ENCODE measurements at regions not wholly inside any gene's neighbourhood (a gene's known extent, or its start where the extent isn't known, plus 50 kb on each side); places are given as distances from the start of the nearest gene placed in this dataset.
"Not testable (repeated sequence)": the region's sequence is repeated elsewhere in the genome, so short reads cannot be mapped to it uniquely, and the experiment has no call there.

GRCh38 chr5:25458628-25459027 is 813.9 kb upstream of the CDH10 start:
- no peaks in the 10 kb centered on the region for H3K36me3 Mint-ChIP-seq (ENCODE audit: low read depth)
- H3K27me3 Mint-ChIP-seq (ENCODE audit: insufficient read depth) = no peaks in the 10 kb centered on the region; the same call in 1 of the 2 replicates
- TF ChIP-seq CTCF (IDR thresholded peaks at IDR 0.05) = no peak
- DNase-seq = no peak
- H3K4me3 Mint-ChIP-seq = no peak overlapping the region
- no peak overlapping the region for H3K27ac Mint-ChIP-seq
- no peaks in the 10 kb centered on the region for H3K4me1 Mint-ChIP-seq (ENCODE audit: low read depth)
- H3K9me3 Mint-ChIP-seq = peaks cover 28% of the 10 kb centered on the region

- peaks cover 2% of the 10 kb centered on the region for H3K27me3 Mint-ChIP-seq (ENCODE audit: insufficient read depth)
- H3K27ac Mint-ChIP-seq = no peak overlapping the region
- no peaks in the 10 kb centered on the region for H3K4me1 Mint-ChIP-seq (ENCODE audit: low read depth)
- DNase-seq = no peak
- H3K4me3 Mint-ChIP-seq = no peak overlapping the region
- peaks cover 39% of the 10 kb centered on the region for H3K9me3 Mint-ChIP-seq
- TF ChIP-seq CTCF (IDR thresholded peaks at IDR 0.05) = no peak
- H3K36me3 Mint-ChIP-seq (ENCODE audit: low read depth) = no peaks in the 10 kb centered on the region
Measured at GRCh38 chr5:25453500-25453899, 808.7 kb upstream of the CDH10 start.

GRCh38 chr5:25451294-25451693 is 806.5 kb upstream of the CDH10 start:
- no peak for TF ChIP-seq CTCF (IDR thresholded peaks at IDR 0.05)
- Mint-ChIP-seq H3K4me1 (ENCODE audit: low read depth) (no peaks in the 10 kb centered on the region), H3K36me3 (ENCODE audit: low read depth) (no peaks in the 10 kb centered on the region), H3K27ac (no peak overlapping the region), H3K4me3 (no peak overlapping the region), H3K27me3 (ENCODE audit: insufficient read depth) (peaks cover 2% of the 10 kb centered on the region), H3K9me3 (peaks cover 43% of the 10 kb centered on the region)
- DNase-seq = no peak

GRCh38 chr5:25448646-25449045 is 803.9 kb upstream of the CDH10 start:
- H3K27me3 Mint-ChIP-seq (ENCODE audit: insufficient read depth) = peaks cover 2% of the 10 kb centered on the region; the same call in 1 of the 2 replicates
- H3K9me3 Mint-ChIP-seq = peaks cover 30% of the 10 kb centered on the region
- DNase-seq = no peak
- no peak overlapping the region for H3K4me3 Mint-ChIP-seq
- no peaks in the 10 kb centered on the region for H3K4me1 Mint-ChIP-seq (ENCODE audit: low read depth)
- no peak overlapping the region for H3K27ac Mint-ChIP-seq
- no peaks in the 10 kb centered on the region for H3K36me3 Mint-ChIP-seq (ENCODE audit: low read depth)
- TF ChIP-seq CTCF (IDR thresholded peaks at IDR 0.05) = no peak

GRCh38 chr5:25448190-25448621 is 803.4 kb upstream of the CDH10 start:
- TF ChIP-seq CTCF (IDR thresholded peaks at IDR 0.05) = no peak
- no peak overlapping the region for H3K4me3 Mint-ChIP-seq

GRCh38 chr5:25446061-25446420 is 801.3 kb upstream of the CDH10 start:
- DNase-seq; H3K4me1 Mint-ChIP-seq (ENCODE audit: low read depth); H3K4me3 Mint-ChIP-seq; H3K27ac Mint-ChIP-seq; H3K36me3 Mint-ChIP-seq (ENCODE audit: low read depth); H3K27me3 Mint-ChIP-seq (ENCODE audit: insufficient read depth): not testable (repeated sequence)
- H3K9me3 Mint-ChIP-seq = peaks cover 27% of the 10 kb centered on the region

More at GRCh38 chr5:25448190-25448621, 803.4 kb upstream of the CDH10 start:
- Mint-ChIP-seq H3K27ac (no peak overlapping the region), H3K27me3 (ENCODE audit: insufficient read depth) (peaks cover 2% of the 10 kb centered on the region; the same call in 1 of the 2 replicates), H3K4me1 (ENCODE audit: low read depth) (no peaks in the 10 kb centered on the region), H3K36me3 (ENCODE audit: low read depth) (no peaks in the 10 kb centered on the region), H3K9me3 (peaks cover 28% of the 10 kb centered on the region)
- DNase-seq = no peak

GRCh38 chr5:25445381-25446060 is 800.7 kb upstream of the CDH10 start:
- H3K4me3 Mint-ChIP-seq; H3K27me3 Mint-ChIP-seq (ENCODE audit: insufficient read depth); H3K4me1 Mint-ChIP-seq (ENCODE audit: low read depth); DNase-seq; H3K36me3 Mint-ChIP-seq (ENCODE audit: low read depth); H3K27ac Mint-ChIP-seq: not testable (repeated sequence)
- peaks cover 24% of the 10 kb centered on the region for H3K9me3 Mint-ChIP-seq
